GM18861 (cell line): ENCODE measurements at regions not wholly inside any gene's neighbourhood (a gene's known extent, or its start where the extent isn't known, plus 50 kb on each side); places are given as distances from the start of the nearest gene placed in this dataset.

ENCODE experiments used
- ATAC-seq: cut with Tn5 transposase; IDR thresholded peaks from one replicate; pipeline ENCODE4 v1.9.1; 2021; ENCODE audit not compliant: unreplicated experiment

GRCh38 chr11:121754598-121754997, 301.8 kb upstream of the SORL1-AS1 start:
- no peak for ATAC-seq

GRCh38 chr11:121749691-121750090, 296.9 kb upstream of the SORL1-AS1 start:
- no peak for ATAC-seq

- no peak for ATAC-seq
These were observed 295.3 kb upstream of the SORL1-AS1 start for GRCh38 chr11:121748068-121748467.

GRCh38 chr11:121743285-121743684, 290.5 kb upstream of the SORL1-AS1 start:
- no peak for ATAC-seq

- ATAC-seq, result no peak
These were observed 289.1 kb upstream of the SORL1-AS1 start for GRCh38 chr11:121741761-121742361.

- ATAC-seq, result no peak
These were observed 288.6 kb upstream of the SORL1-AS1 start for GRCh38 chr11:121741351-121741760.

GRCh38 chr11:121740902-121741301, 288.1 kb upstream of the SORL1-AS1 start:
- no peak for ATAC-seq

- ATAC-seq, result no peak
These were observed 281.1 kb upstream of the SORL1-AS1 start for GRCh38 chr11:121733858-121734257.

GRCh38 chr11:121727942-121728341, 275.2 kb upstream of the SORL1-AS1 start:
- no peak for ATAC-seq

GRCh38 chr11:121723246-121723741, 270.5 kb upstream of the SORL1-AS1 start:
- ATAC-seq, result no peak

- ATAC-seq, result no peak
These were observed 269.9 kb upstream of the SORL1-AS1 start for GRCh38 chr11:121722431-121723245.

- no peak for ATAC-seq
These were observed 269.2 kb upstream of the SORL1-AS1 start for GRCh38 chr11:121721961-121722360.

- ATAC-seq, result no peak
These were observed 268.7 kb upstream of the SORL1-AS1 start for GRCh38 chr11:121721448-121721847.

- no peak for ATAC-seq
These were observed 264.5 kb upstream of the SORL1-AS1 start for GRCh38 chr11:121717296-121717695.

GRCh38 chr11:121716060-121716459, 263.3 kb upstream of the SORL1-AS1 start:
- ATAC-seq, result no peak

- ATAC-seq, result no peak
These were observed 262.6 kb upstream of the SORL1-AS1 start for GRCh38 chr11:121715405-121715804.

GRCh38 chr11:121714351-121714750, 261.6 kb upstream of the SORL1-AS1 start:
- no peak for ATAC-seq

- no peak for ATAC-seq
These were observed 259.2 kb upstream of the SORL1-AS1 start for GRCh38 chr11:121711939-121712338.

GRCh38 chr11:121711236-121711635, 258.5 kb upstream of the SORL1-AS1 start:
- no peak for ATAC-seq

- ATAC-seq, result no peak
These were observed 254.2 kb upstream of the SORL1-AS1 start for GRCh38 chr11:121706884-121707420.

GRCh38 chr11:121703201-121703600, 250.4 kb upstream of the SORL1-AS1 start:
- ATAC-seq, result no peak

GRCh38 chr11:121700968-121701367, 248.2 kb upstream of the SORL1-AS1 start:
- no peak for ATAC-seq
